ENCODE measurements at regions not wholly inside any gene's neighbourhood (a gene's known extent, or its start where the extent isn't known, plus 50 kb on each side); places are given as distances from the start of the nearest gene placed in this dataset.
A peak's percentile ranks its signal among the peaks of the same experiment; 100 is the strongest.

DNA sequence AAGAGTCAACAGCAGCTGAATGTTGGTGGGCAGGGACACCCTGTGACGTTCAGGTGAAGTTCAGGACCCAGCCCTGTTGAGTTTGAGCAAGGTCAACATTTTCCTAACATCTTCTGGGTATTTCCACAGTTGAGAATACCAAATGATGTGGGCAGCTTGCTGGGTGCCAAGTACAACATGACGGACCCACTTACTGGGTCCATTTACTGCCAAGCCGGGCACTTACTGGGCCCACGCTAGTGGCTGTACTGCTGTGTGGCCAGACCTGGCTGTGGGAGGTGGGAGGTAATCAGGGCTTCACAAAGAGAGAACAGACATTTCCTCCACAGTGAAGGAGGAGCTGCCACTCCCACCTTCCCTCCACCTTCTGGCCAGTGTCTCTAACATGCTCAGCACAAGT lies 99.2 kb downstream of the PSMG1 start:
- peaks cover 0 to 25% (median 17%) of the 10 kb centered on the region in 4 donors for H3K4me1 ChIP-seq
- DNase-seq: no peak
- 81% methylated on average over 4 of the region's 4 CpGs; no CpG with 5 or more reads in 1 of the 2 donors for WGBS, 2 donors (ENCODE audit: low coverage in 1 of 2)
- intact Hi-C loops (cut with DNase I; ENCODE audit: low total_unique reads): no loop called here
- H3K9me3 ChIP-seq: no peaks in the 10 kb centered on the region
- no peaks in the 10 kb centered on the region for H3K36me3 ChIP-seq
- H3K4me3 ChIP-seq: no peak overlapping the region
- TF ChIP-seq, protein P1, sequence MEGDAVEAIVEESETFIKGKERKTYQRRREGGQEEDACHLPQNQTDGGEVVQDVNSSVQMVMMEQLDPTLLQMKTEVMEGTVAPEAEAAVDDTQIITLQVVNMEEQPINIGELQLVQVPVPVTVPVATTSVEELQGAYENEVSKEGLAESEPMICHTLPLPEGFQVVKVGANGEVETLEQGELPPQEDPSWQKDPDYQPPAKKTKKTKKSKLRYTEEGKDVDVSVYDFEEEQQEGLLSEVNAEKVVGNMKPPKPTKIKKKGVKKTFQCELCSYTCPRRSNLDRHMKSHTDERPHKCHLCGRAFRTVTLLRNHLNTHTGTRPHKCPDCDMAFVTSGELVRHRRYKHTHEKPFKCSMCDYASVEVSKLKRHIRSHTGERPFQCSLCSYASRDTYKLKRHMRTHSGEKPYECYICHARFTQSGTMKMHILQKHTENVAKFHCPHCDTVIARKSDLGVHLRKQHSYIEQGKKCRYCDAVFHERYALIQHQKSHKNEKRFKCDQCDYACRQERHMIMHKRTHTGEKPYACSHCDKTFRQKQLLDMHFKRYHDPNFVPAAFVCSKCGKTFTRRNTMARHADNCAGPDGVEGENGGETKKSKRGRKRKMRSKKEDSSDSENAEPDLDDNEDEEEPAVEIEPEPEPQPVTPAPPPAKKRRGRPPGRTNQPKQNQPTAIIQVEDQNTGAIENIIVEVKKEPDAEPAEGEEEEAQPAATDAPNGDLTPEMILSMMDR (IDR thresholded peaks at IDR 0.05): no peak
- no peak for TF ChIP-seq POLR2AphosphoS5 (IDR thresholded peaks at IDR 0.05)
- H3K27me3 ChIP-seq: no peaks in the 10 kb centered on the region
- peak overlapping the region; percentile 17 to 81 (median 67) for H3K27ac ChIP-seq
- in situ Hi-C loops (cut with MboI; ENCODE audit: low pct_ligation_motif_present in 1 of 4, low pct_unique_long_range_greater_than_20kb in 1 of 4, low sequenced_read_pairs in 3 of 4): no loop called here

DNA sequence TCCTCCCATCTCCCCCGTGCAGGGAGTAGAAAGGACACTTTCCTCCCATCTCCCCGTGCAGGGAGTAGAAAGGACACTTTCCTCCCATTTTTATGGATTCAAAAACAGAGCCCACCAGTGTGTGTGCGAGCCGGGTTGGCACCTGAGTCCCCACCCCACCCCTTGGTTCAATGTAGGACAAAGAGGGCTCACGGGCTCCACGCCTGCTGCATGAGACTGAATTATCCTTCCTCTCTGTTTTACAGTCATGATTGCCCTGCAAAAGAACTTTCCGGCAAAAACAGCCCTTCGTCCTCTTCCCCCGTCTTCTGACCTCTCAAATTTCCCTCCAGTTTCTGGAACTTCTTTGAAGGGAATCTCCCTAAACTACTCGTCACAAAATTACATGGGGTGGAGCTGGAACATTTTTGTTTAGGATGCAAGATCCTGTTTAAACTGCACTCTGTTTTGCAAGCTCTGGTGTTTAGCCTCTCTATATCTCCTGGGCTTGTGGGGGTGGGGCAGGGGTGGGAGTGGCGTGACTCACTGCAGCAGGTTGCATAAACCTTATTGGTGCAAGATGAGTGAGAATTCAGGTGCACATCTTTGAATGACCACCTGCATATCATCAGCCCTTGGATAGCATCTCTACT lies 99.8 kb downstream of the PSMG1 start:
- TF ChIP-seq POLR2A (IDR thresholded peaks at IDR 0.05): no peak
- peak in 1 of 3 donors; percentile 15 for TF ChIP-seq POLR2AphosphoS5 (IDR thresholded peaks at IDR 0.05)
- no peak for TF ChIP-seq EP300 (IDR thresholded peaks at IDR 0.05; ENCODE audit: low read depth)
- TF ChIP-seq, protein P1 (IDR thresholded peaks at IDR 0.05): no peak

DNA sequence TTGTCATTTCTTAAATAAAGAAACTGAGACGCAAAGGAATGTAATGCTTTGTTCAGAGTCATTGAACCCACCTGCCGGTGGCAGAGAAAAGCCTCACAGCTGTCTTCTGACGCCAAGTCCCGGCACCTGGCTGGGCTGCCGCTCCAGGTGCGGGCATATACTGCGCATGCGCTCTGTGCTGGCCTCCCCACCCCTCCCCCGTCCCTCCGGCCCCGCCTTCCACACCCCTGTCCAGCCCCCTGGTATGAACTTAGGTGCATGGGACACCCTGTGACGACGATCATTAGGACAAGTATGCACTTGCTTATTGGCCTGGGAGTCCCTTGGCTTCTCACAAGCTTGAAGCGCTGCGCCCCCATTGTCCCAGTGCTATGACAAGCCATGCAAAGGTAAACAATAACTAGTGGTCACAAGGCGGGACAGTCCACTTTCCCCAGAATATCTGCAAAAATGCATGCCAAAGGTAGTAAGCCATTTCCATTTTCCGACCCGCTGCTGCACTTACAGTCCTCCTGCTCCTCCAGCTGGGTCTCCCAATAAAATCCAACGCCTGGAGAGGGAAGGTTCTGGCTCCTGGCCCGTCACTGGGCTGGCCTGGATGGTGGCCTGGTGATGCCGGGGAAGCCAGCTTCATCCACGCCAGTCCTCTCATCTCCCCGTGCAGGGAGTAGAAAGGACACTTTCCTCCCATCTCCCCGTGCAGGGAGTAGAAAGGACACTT lies 100.4 kb downstream of the PSMG1 start:
- TF ChIP-seq POLR2A (IDR thresholded peaks at IDR 0.05) (no peak), POLR2AphosphoS5 (IDR thresholded peaks at IDR 0.05) (no peak), EP300 (IDR thresholded peaks at IDR 0.05; ENCODE audit: low read depth) (no peak)
- TF ChIP-seq, protein P1 (IDR thresholded peaks at IDR 0.05): peak in 2 of 5 experiments; percentile 6 to 20
- H3K27ac ChIP-seq: peak overlapping the region; percentile 57 to 81 (median 74)
- in situ Hi-C loops (cut with MboI; ENCODE audit: low pct_ligation_motif_present in 1 of 4, low pct_unique_long_range_greater_than_20kb in 1 of 4, low sequenced_read_pairs in 3 of 4) (no loop called here), intact Hi-C loops (cut with DNase I; ENCODE audit: low total_unique reads) (no loop called here)
- no peaks in the 10 kb centered on the region for H3K27me3 ChIP-seq
- no peaks in the 10 kb centered on the region for H3K9me3 ChIP-seq
- peak; percentile 41 for DNase-seq
- 39% methylated on average over 23 of the region's 24 CpGs; no CpG with 5 or more reads in 1 of the 2 donors for WGBS, 2 donors (ENCODE audit: low coverage in 1 of 2)
- peak overlapping the region in 2 of 4 donors; percentile 7 to 10 for H3K4me3 ChIP-seq
- H3K36me3 ChIP-seq: no peaks in the 10 kb centered on the region
- H3K4me1 ChIP-seq: peaks cover 0 to 25% (median 17%) of the 10 kb centered on the region in 4 donors

More for the DNA sequence above, 99.8 kb downstream of the PSMG1 start:
- no peaks in the 10 kb centered on the region for H3K27me3 ChIP-seq
- peak overlapping the region in 2 of 4 donors; percentile 7 to 10 for H3K4me3 ChIP-seq
- peak; percentile 72 for DNase-seq
- WGBS, 2 donors (ENCODE audit: low coverage in 1 of 2): 0 to 33% methylated on average over 4 to 11 of the region's 11 CpGs
- peaks cover 0 to 25% (median 17%) of the 10 kb centered on the region in 4 donors for H3K4me1 ChIP-seq
- H3K36me3 ChIP-seq: no peaks in the 10 kb centered on the region
- peak overlapping the region; percentile 57 to 81 (median 74) for H3K27ac ChIP-seq
- in situ Hi-C loops (cut with MboI; ENCODE audit: low pct_ligation_motif_present in 1 of 4, low pct_unique_long_range_greater_than_20kb in 1 of 4, low sequenced_read_pairs in 3 of 4): no loop called here
- no peaks in the 10 kb centered on the region for H3K9me3 ChIP-seq
- intact Hi-C loops (cut with DNase I; ENCODE audit: low total_unique reads): no loop called here

DNA sequence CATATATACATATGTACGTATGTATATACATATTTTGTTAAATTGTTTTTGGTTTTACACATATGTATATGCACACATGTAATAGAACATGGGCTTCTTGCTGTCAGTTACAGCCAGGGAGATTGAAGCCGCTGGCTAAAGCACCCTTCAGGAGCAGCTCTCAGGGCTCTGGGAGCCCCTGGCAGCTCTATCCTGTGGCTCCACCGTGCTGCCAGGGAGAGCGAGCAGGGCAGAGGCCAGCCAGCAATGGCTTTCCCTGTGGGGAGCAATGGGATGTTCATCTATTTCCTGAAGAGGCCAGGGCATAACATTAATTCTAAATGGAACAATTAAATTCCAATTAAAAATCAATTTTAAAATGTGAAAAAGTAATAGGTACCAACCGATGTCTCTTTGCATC lies 102.9 kb downstream of the PSMG1 start:
- intact Hi-C loops (cut with DNase I; ENCODE audit: low total_unique reads): no loop called here
- 79 to 87% methylated on average over 4 to 5 of the region's 5 CpGs for WGBS, 2 donors (ENCODE audit: low coverage in 1 of 2)
- peaks cover 0 to 25% (median 17%) of the 10 kb centered on the region in 4 donors for H3K4me1 ChIP-seq
- TF ChIP-seq POLR2AphosphoS5 (IDR thresholded peaks at IDR 0.05) (no peak), EP300 (IDR thresholded peaks at IDR 0.05; ENCODE audit: low read depth) (no peak), POLR2A (IDR thresholded peaks at IDR 0.05) (no peak)
- TF ChIP-seq, protein P1 (IDR thresholded peaks at IDR 0.05): no peak
- no peaks in the 10 kb centered on the region for H3K27me3 ChIP-seq
- in situ Hi-C loops (cut with MboI; ENCODE audit: low pct_ligation_motif_present in 1 of 4, low pct_unique_long_range_greater_than_20kb in 1 of 4, low sequenced_read_pairs in 3 of 4): no loop called here
- H3K9me3 ChIP-seq: no peaks in the 10 kb centered on the region
- H3K36me3 ChIP-seq: no peaks in the 10 kb centered on the region
- no peak overlapping the region for H3K4me3 ChIP-seq
- DNase-seq: no peak
- peak overlapping the region in 3 of 4 donors; percentile 12 to 70 (median 18) for H3K27ac ChIP-seq
